Ishikawa (cell line): ENCODE measurements at regions not wholly inside any gene's neighbourhood (a gene's known extent, or its start where the extent isn't known, plus 50 kb on each side); places are given as distances from the start of the nearest gene placed in this dataset.

Experiments
- CEBPB ChIP-seq: IDR thresholded peaks from 2 replicates; pipeline ENCODE4 v1.6.1; 2012
- CREB1 ChIP-seq: IDR thresholded peaks from 2 replicates; pipeline ENCODE4 v1.6.1; 2012; ENCODE audit warnings: low read depth
- EGR1 ChIP-seq: IDR thresholded peaks from 2 replicates; pipeline ENCODE4 v1.6.1; 2012
- EP300 ChIP-seq: IDR thresholded peaks from 2 replicates; pipeline ENCODE4 v1.6.1; 2012; ENCODE audit warnings: borderline replicate concordance
- FOXM1 ChIP-seq: IDR thresholded peaks from 2 replicates; pipeline ENCODE4 v1.6.1; 2012; ENCODE audit warnings: low read depth, borderline replicate concordance
- NFIC ChIP-seq: IDR thresholded peaks from 2 replicates; pipeline ENCODE4 v1.6.1; 2012
- RAD21 ChIP-seq: IDR thresholded peaks from 2 replicates; pipeline ENCODE4 v1.6.1; 2012; ENCODE audit warnings: low read depth
- TAF1 ChIP-seq: IDR thresholded peaks from 2 replicates; pipeline ENCODE4 v1.6.1; 2012; ENCODE audit warnings: low read depth, mild to moderate bottlenecking
- TCF12 ChIP-seq: IDR thresholded peaks from 2 replicates; pipeline ENCODE4 v1.6.1; 2012; ENCODE audit warnings: low read depth
- TEAD4 ChIP-seq: IDR thresholded peaks from 2 replicates; pipeline ENCODE4 v1.6.1; 2012
- YY1 ChIP-seq: IDR thresholded peaks from 2 replicates; pipeline ENCODE4 v1.6.1; 2012; ENCODE audit warnings: low read depth
- ZBTB7A ChIP-seq: IDR thresholded peaks from 2 replicates; pipeline ENCODE4 v1.6.1; 2012; ENCODE audit warnings: low read depth
- TF ChIP-seq, protein P1 (sequence below): IDR thresholded peaks from 2 replicates; pipeline ENCODE4 v1.6.1; 2012
- TF ChIP-seq, protein P2 (sequence below): IDR thresholded peaks from 2 replicates; pipeline ENCODE4 v1.6.1; 2012
- TF ChIP-seq, protein P3 (sequence below): IDR thresholded peaks from 2 replicates; pipeline ENCODE4 v1.6.1; 2012; ENCODE audit warnings: low read depth, mild to moderate bottlenecking

DNA sequence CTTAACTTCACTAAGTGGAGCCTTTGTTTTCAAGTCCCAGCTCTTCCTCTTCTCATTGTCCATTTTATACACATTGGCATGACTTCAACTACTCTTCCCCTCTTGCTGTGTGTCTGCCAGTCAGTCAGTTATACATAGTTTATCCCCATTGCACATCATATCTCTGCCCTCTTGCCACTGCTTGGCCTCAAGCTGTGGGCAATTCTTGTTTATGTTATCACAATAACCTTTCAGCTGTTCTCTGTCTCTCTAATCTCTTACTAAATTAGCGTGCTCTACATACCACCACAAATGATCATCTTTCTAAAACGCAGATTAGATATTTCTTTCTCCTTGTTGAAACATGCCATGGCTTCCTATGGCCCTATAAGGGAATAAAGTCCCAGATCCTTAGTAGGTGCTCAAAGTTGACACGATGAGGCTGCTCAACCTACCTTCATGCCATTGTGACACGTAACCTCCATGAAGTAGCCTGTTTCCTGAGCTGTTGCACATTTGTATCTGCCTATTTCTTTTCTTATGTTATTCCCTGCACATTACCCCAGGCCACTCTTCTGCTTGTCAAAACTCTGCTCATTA, 239.3 kb downstream of the GAS1 start:
- TF ChIP-seq, protein P1, sequence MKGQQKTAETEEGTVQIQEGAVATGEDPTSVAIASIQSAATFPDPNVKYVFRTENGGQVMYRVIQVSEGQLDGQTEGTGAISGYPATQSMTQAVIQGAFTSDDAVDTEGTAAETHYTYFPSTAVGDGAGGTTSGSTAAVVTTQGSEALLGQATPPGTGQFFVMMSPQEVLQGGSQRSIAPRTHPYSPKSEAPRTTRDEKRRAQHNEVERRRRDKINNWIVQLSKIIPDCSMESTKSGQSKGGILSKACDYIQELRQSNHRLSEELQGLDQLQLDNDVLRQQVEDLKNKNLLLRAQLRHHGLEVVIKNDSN: no peak
- TF ChIP-seq, protein P2, sequence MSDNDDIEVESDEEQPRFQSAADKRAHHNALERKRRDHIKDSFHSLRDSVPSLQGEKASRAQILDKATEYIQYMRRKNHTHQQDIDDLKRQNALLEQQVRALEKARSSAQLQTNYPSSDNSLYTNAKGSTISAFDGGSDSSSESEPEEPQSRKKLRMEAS: no peak
- no peak for TF ChIP-seq CREB1
- no peak for TF ChIP-seq CEBPB
- no peak for TF ChIP-seq ZBTB7A
- TF ChIP-seq, protein P3, sequence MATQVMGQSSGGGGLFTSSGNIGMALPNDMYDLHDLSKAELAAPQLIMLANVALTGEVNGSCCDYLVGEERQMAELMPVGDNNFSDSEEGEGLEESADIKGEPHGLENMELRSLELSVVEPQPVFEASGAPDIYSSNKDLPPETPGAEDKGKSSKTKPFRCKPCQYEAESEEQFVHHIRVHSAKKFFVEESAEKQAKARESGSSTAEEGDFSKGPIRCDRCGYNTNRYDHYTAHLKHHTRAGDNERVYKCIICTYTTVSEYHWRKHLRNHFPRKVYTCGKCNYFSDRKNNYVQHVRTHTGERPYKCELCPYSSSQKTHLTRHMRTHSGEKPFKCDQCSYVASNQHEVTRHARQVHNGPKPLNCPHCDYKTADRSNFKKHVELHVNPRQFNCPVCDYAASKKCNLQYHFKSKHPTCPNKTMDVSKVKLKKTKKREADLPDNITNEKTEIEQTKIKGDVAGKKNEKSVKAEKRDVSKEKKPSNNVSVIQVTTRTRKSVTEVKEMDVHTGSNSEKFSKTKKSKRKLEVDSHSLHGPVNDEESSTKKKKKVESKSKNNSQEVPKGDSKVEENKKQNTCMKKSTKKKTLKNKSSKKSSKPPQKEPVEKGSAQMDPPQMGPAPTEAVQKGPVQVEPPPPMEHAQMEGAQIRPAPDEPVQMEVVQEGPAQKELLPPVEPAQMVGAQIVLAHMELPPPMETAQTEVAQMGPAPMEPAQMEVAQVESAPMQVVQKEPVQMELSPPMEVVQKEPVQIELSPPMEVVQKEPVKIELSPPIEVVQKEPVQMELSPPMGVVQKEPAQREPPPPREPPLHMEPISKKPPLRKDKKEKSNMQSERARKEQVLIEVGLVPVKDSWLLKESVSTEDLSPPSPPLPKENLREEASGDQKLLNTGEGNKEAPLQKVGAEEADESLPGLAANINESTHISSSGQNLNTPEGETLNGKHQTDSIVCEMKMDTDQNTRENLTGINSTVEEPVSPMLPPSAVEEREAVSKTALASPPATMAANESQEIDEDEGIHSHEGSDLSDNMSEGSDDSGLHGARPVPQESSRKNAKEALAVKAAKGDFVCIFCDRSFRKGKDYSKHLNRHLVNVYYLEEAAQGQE: no peak
- TF ChIP-seq TCF12: no peak
- no peak for TF ChIP-seq TAF1
- no peak for TF ChIP-seq NFIC
- TF ChIP-seq YY1: no peak
- no peak for TF ChIP-seq TEAD4
- TF ChIP-seq EP300: no peak
- TF ChIP-seq RAD21: no peak
- TF ChIP-seq FOXM1: no peak
- TF ChIP-seq EGR1: no peak

DNA sequence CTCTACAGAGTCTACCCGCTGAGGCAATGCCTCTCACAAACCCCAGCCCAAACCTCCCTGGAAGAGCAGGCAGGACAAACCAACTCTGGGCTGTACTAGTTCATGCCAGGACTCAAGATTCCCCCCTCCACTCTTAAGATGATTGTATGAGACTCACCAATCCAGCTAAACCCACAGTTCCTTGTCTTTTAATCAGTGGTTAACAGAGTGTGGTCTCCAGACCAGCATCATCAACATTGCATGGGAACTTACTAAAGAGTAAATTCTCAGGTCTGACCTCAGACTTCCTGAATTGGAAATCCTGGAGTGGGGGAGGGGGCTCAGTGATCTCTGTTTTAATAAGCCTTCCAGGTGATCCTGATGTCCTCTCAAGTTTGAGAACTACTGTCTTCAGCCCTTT, 240.9 kb downstream of the GAS1 start:
- TF ChIP-seq YY1: no peak

- TF ChIP-seq RAD21 (no peak), CREB1 (no peak), EP300 (no peak), TEAD4 (no peak), TAF1 (no peak), FOXM1 (no peak), ZBTB7A (no peak), CEBPB (no peak), EGR1 (no peak), NFIC (no peak), YY1 (no peak)
- TF ChIP-seq, protein P3: no peak
- TF ChIP-seq, protein P2: no peak
- TF ChIP-seq, protein P1: no peak
These were observed 241.8 kb downstream of the GAS1 start for GRCh38 chr9:86705490-86705889.

- TF ChIP-seq, protein P2: no peak
- no peak for TF ChIP-seq EP300
- no peak for TF ChIP-seq TAF1
- no peak for TF ChIP-seq CEBPB
- TF ChIP-seq NFIC: no peak
- TF ChIP-seq TEAD4: no peak
- no peak for TF ChIP-seq FOXM1
- TF ChIP-seq, protein P3: no peak
- no peak for TF ChIP-seq EGR1
- TF ChIP-seq, protein P1: no peak
- TF ChIP-seq RAD21: no peak
- no peak for TF ChIP-seq ZBTB7A
- no peak for TF ChIP-seq TCF12
- TF ChIP-seq CREB1: no peak
- no peak for TF ChIP-seq YY1
These were observed 244.0 kb downstream of the GAS1 start for GRCh38 chr9:86703346-86703745.
